GM12878 (cell line): ENCODE measurements at regions not wholly inside any gene's neighbourhood (a gene's known extent, or its start where the extent isn't known, plus 50 kb on each side); places are given as distances from the start of the nearest gene placed in this dataset.

ENCODE experiments used
- ATAC-seq: fragments of 200-7000 bp; cut with Tn5 transposase; 3 replicates; pipeline ENCODE4 v1.9.1; 2020; ENCODE audit warnings: mild to moderate bottlenecking, moderate library complexity
- BruUV-seq: library from RNA; stranded (reverse); fragments of 400-500 nt; replicated peaks from 2 replicates; lab custom pipeline; 2021; lab: Mats Ljungman, UMichigan
- CTCF ChIA-PET: fragments of 300-600 bp; sonication (Branson Sonifier 250); formaldehyde crosslinking; extraction: SDS; loops from one replicate; lab custom pipeline; 2021; ENCODE audit warnings: inconsistent platforms; lab: Yijun Ruan, JAX
- POLR2A ChIA-PET: fragments of 350-600 bp; formaldehyde crosslinking; extraction: SDS; loops from one replicate; lab custom pipeline; 2021; ENCODE audit warnings: inconsistent platforms; lab: Charles Lee
- RAD21 ChIA-PET: fragments of 300-600 bp; sonication (Branson Sonifier 250); formaldehyde crosslinking; loops from one replicate; lab custom pipeline; 2023; ENCODE audit warnings: antibody characterized with exemption; ENCODE audit not compliant: unreplicated experiment; lab: Charles Lee
- SMC1A ChIA-PET: fragments of 300-600 bp; sonication (Branson Sonifier 250); formaldehyde crosslinking; loops from one replicate; lab custom pipeline; 2023; ENCODE audit not compliant: unreplicated experiment, uncharacterized antibody; lab: Charles Lee
- DNase-seq: peaks from one replicate; pipeline ENCODE4 v3.0.0-alpha.2; 2011; ENCODE audit warnings: low read depth, low spot score
- FAIRE-seq: peaks from 3 replicates; lab custom pipeline; 2011; peaks lifted over from hg19 to GRCh38; lab: Jason Lieb, UNC
- H2AFZ ChIP-seq: 2 replicates; pipeline ENCODE4 v1.6.0; 2011; ENCODE audit warnings: low read depth, low read length, control low read depth; ENCODE audit not compliant: control insufficient read depth
- H3K27ac ChIP-seq: 2 replicates; pipeline ENCODE4 v1.5.1; 2011; ENCODE audit warnings: control low read depth; ENCODE audit not compliant: control insufficient read depth, insufficient read depth
- H3K27me3 ChIP-seq, 2 experiments: replicated peaks in 1 of 2; 2 replicates each; pipeline versions ENCODE4 v1.6.0 to v1.6.1; 2011; ENCODE audit warnings: low read length in 1 of 2; ENCODE audit not compliant: control insufficient read depth in 2 of 2, insufficient read depth in 2 of 2
- H3K36me3 ChIP-seq, 2 experiments: 2 replicates each; pipeline ENCODE4 v1.5.1; 2011; ENCODE audit warnings: low read length in 1 of 2; ENCODE audit not compliant: control insufficient read depth in 2 of 2, insufficient read depth in 2 of 2
- H3K4me1 ChIP-seq: 2 replicates; pipeline ENCODE4 v1.6.1; 2011; ENCODE audit warnings: mild to moderate bottlenecking, low read length, moderate library complexity, mixed read lengths; ENCODE audit not compliant: control insufficient read depth, insufficient read depth
- H3K4me2 ChIP-seq: 2 replicates; pipeline ENCODE4 v1.6.0; 2011; ENCODE audit warnings: control low read depth; ENCODE audit not compliant: control insufficient read depth, insufficient read depth
- H3K4me3 ChIP-seq: fragments of 200-600 bp; sonication (generic); 2 replicates; pipeline ENCODE4 v1.5.1; 2016
- H3K79me2 ChIP-seq: 2 replicates; pipeline ENCODE4 v1.6.0; 2011; ENCODE audit warnings: low read length; ENCODE audit not compliant: control insufficient read depth, insufficient read depth
- H3K9ac ChIP-seq: 2 replicates; pipeline ENCODE4 v1.8.0; 2011; ENCODE audit warnings: low read length, control low read depth, mixed read lengths; ENCODE audit not compliant: control insufficient read depth, insufficient read depth
- H3K9me3 ChIP-seq: replicated peaks from 3 replicates; pipeline ENCODE4 v1.5.1; 2011; ENCODE audit warnings: mild to moderate bottlenecking, low read length; ENCODE audit not compliant: control insufficient read depth, insufficient read depth
- H4K20me1 ChIP-seq: 2 replicates; pipeline ENCODE4 v1.6.0; 2011; ENCODE audit not compliant: control insufficient read depth, insufficient read depth
- IRF4 ChIP-seq: IDR thresholded peaks from 2 replicates; pipeline ENCODE4 v1.6.1; 2011; ENCODE audit warnings: low read depth, low read length
- JUNB ChIP-seq: IDR thresholded peaks from 2 replicates; pipeline ENCODE4 v1.6.1; 2016; ENCODE audit warnings: antibody characterized with exemption, mild to moderate bottlenecking
- MEF2B ChIP-seq: fragments of 450-650 bp; IDR thresholded peaks from 2 replicates; pipeline ENCODE4 v1.6.1; 2018; ENCODE audit warnings: mild to moderate bottlenecking, moderate library complexity; ENCODE audit not compliant: partially characterized antibody, poor library complexity, severe bottlenecking
- MTA2 ChIP-seq: fragments of 450-650 bp; IDR thresholded peaks from 2 replicates; pipeline ENCODE4 v1.6.1; 2016; ENCODE audit warnings: low read depth, mild to moderate bottlenecking, moderate library complexity
- POU2F2 ChIP-seq: IDR thresholded peaks from 3 replicates; pipeline ENCODE4 v1.6.1; 2011; ENCODE audit warnings: low read depth, mild to moderate bottlenecking, low read length, borderline replicate concordance
- RAD21 ChIP-seq: IDR thresholded peaks from 2 replicates; pipeline ENCODE4 v1.6.1; 2011; ENCODE audit warnings: mild to moderate bottlenecking, low read depth, low read length, moderate library complexity; ENCODE audit not compliant: insufficient read depth
- RUNX3 ChIP-seq: IDR thresholded peaks from 2 replicates; pipeline ENCODE4 v1.6.1; 2012; ENCODE audit warnings: low read length, inconsistent platforms
- SMC3 ChIP-seq: IDR thresholded peaks from 2 replicates; pipeline ENCODE4 v1.6.1; 2011; ENCODE audit warnings: low read length, improper control_type of control experiment, borderline replicate concordance
- WGBS: methylation state at CpG from one replicate; pipeline ENCODE4 v1.1.6; 2016; ENCODE audit warnings: low lambda C conversion rate; ENCODE audit not compliant: insufficient replicate concordance, insufficient coverage; ENCODE audit errors: missing lambda C conversion rate; 5-methylcytosine and 5-hydroxymethylcytosine counted together
- in situ Hi-C: fragments of 300-500 bp; cut with MboI; formaldehyde crosslinking; loops from 9 replicates; pipeline ENCODE4 v1.14.3; 2018; ENCODE audit warnings: mixed read lengths
- intact Hi-C: fragments of 100-400 bp; cut with micrococcal nuclease; formaldehyde crosslinking; loops from one replicate; pipeline ENCODE4 v1.14.2; 2022; ENCODE audit not compliant: unreplicated experiment
- TF ChIP-seq, protein P1 (sequence below), 3 experiments: IDR thresholded peaks in 2 of 3; conservative IDR thresholded peaks in 1 of 3; 2 replicates each; pipeline ENCODE4 v1.5.1; 2011; ENCODE audit warnings: low read depth in 3 of 3, low read length in 3 of 3, mild to moderate bottlenecking in 3 of 3, control low read depth in 2 of 3, moderate library complexity in 2 of 3, inconsistent platforms in 1 of 3, mixed read lengths in 1 of 3; ENCODE audit not compliant: control insufficient read depth in 2 of 3, insufficient read depth in 1 of 3; ENCODE audit errors: extremely low read depth in 1 of 3

DNA sequence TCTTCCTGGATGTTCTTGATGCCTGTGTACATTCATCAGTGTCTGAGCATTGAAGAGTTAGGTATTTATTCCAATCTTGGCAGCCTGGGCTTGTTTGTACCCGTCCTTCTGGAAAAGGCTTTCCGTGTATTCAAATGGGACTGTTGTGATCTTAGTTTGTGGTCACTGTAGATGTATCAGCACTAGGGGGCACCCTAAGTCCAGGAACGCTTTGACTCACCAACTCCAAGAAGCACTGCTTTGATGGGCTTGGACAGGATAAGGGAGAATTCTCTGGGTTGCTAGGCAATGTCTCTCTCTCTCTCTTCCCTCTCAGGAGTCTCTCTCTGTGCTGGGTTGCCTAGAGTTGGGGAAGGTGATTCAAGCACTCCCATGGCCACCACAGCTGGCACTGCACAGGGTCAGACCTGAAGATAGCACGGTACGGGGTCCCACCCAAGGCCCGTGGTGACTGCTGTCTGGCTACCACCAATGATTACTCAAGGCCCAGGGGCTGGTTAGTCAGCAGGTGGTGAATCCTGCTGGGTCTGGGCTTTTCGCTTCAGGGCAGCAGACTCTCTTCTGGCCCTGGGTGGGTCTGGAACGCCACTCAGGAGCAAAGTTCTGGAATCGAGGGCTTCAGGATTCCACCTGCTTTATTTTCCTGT, 211.1 kb upstream of the RGS6 start:
- no peak overlapping the region for H3K4me3 ChIP-seq
- POLR2A ChIA-PET, result no interaction called here
- CTCF ChIA-PET, result interaction anchor here (0.5 to 4.7 kb wide), 8 partner anchors 10 to 583 kb away, joined by 3 to 36 read pairs (median 6); no protein-coding TSS in a partner anchor
- BruUV-seq, result no TSS peak
- no peaks in the 10 kb centered on the region for H3K79me2 ChIP-seq
- peaks cover 19 to 21% of the 10 kb centered on the region in 2 experiments for H3K36me3 ChIP-seq
- H2AFZ ChIP-seq, result no peak overlapping the region
- H3K9me3 ChIP-seq, result no peaks in the 10 kb centered on the region
- no peak overlapping the region for H3K9ac ChIP-seq
- H3K4me2 ChIP-seq, result no peak overlapping the region
- no peaks in the 10 kb centered on the region for H3K27me3 ChIP-seq
- DNase-seq (peak; percentile 11), ATAC-seq (peak; percentile 86), FAIRE-seq (no peak)
- in situ Hi-C loops, result no loop called here
- intact Hi-C loops, result loop anchor here (10.0 kb wide), 1 partner anchor 134 kb away; no protein-coding TSS in a partner anchor
- no peaks in the 10 kb centered on the region for H4K20me1 ChIP-seq
- H3K4me1 ChIP-seq, result no peaks in the 10 kb centered on the region
- no peak overlapping the region for H3K27ac ChIP-seq
- 82% methylated on average over 9 of the region's 9 CpGs for WGBS
- RAD21 ChIA-PET, result interaction anchor here (0.9 to 1.3 kb wide), 2 partner anchors 32 to 275 kb away, joined by 3 read pairs; no protein-coding TSS in a partner anchor
- SMC1A ChIA-PET, result interaction anchor here (0.6 to 2.1 kb wide), 6 partner anchors 9 to 582 kb away, joined by 3 to 8 read pairs (median 3); no protein-coding TSS in a partner anchor
- TF ChIP-seq, protein P1, sequence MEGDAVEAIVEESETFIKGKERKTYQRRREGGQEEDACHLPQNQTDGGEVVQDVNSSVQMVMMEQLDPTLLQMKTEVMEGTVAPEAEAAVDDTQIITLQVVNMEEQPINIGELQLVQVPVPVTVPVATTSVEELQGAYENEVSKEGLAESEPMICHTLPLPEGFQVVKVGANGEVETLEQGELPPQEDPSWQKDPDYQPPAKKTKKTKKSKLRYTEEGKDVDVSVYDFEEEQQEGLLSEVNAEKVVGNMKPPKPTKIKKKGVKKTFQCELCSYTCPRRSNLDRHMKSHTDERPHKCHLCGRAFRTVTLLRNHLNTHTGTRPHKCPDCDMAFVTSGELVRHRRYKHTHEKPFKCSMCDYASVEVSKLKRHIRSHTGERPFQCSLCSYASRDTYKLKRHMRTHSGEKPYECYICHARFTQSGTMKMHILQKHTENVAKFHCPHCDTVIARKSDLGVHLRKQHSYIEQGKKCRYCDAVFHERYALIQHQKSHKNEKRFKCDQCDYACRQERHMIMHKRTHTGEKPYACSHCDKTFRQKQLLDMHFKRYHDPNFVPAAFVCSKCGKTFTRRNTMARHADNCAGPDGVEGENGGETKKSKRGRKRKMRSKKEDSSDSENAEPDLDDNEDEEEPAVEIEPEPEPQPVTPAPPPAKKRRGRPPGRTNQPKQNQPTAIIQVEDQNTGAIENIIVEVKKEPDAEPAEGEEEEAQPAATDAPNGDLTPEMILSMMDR (IDR thresholded peaks at IDR 0.05 in 2 of 3, conservative IDR thresholded peaks at IDR 0.05 in 1 of 3; ENCODE audit: control insufficient read depth in 2 of 3, extremely low read depth in 1 of 3, insufficient read depth in 1 of 3, low read depth in 3 of 3, low read length in 3 of 3), result peak; percentile 47 to 52 (median 51); a peak in 5 of 6 replicates
- TF ChIP-seq MTA2 (no peak), RAD21 (peak; percentile 53), JUNB (0 out of 2 replicates have a peak, but pooled peaks have one; percentile 31), RUNX3 (peak; percentile 85), IRF4 (0 out of 2 replicates have a peak, but pooled peaks have one; percentile 70), POU2F2 (peak; percentile 19; the same call in 1 of the 3 replicates), SMC3 (peak; percentile 23; the same call in 1 of the 2 replicates), MEF2B (no peak)
